ENCODE measurements at regions not wholly inside any gene's neighbourhood (a gene's known extent, or its start where the extent isn't known, plus 50 kb on each side); places are given as distances from the start of the nearest gene placed in this dataset.

GRCh38 chr9:24731754-24732153 is 186.1 kb upstream of the IZUMO3 start:
- Histone ChIP-seq H3K9me3 (ENCODE audit: control insufficient read depth, low read depth, low read length) (peaks cover 2% of the 10 kb centered on the region), H3K27me3 (ENCODE audit: control insufficient read depth, extremely low read depth, insufficient read depth, low read length) (no peaks in the 10 kb centered on the region), H3K27ac (ENCODE audit: control insufficient read depth, insufficient read depth, low read length) (no peak overlapping the region), H3K9me1 (ENCODE audit: control insufficient read depth, extremely low read depth, insufficient read depth, low read length) (no peaks in the 10 kb centered on the region), H3K9ac (ENCODE audit: control insufficient read depth, extremely low read depth, insufficient read depth, low read length) (no peak overlapping the region), H3K79me2 (ENCODE audit: control insufficient read depth, insufficient read depth, low read length) (no peaks in the 10 kb centered on the region), H4K20me1 (ENCODE audit: control insufficient read depth, extremely low read depth, insufficient read depth, low read length) (no peaks in the 10 kb centered on the region), H3K4me2 (ENCODE audit: control insufficient read depth, extremely low read depth, insufficient read depth, low read depth, low read length) (no peak overlapping the region), H3K4me3 (ENCODE audit: control insufficient read depth in 2 of 3, extremely low read depth in 1 of 3, insufficient read depth in 2 of 3, low read depth in 1 of 3, low read length in 3 of 3) (no peak overlapping the region), H3K36me3 (ENCODE audit: control insufficient read depth in 2 of 2, extremely low read depth in 1 of 2, insufficient read depth in 2 of 2, low read length in 2 of 2) (no peaks in the 10 kb centered on the region), H2AFZ (ENCODE audit: control insufficient read depth, low read length) (no peak overlapping the region), H3K4me1 (ENCODE audit: control insufficient read depth, extremely low read depth, insufficient read depth, low read length) (no peaks in the 10 kb centered on the region)
- dilution Hi-C loops (cut with MboI; ENCODE audit: extremely low pct_ligation_motif_present, low sequenced_read_pairs), result no loop called here
- no peak for TF ChIP-seq EZH2 (IDR thresholded peaks at IDR 0.05; ENCODE audit: low read length)
- TF ChIP-seq, protein P1, sequence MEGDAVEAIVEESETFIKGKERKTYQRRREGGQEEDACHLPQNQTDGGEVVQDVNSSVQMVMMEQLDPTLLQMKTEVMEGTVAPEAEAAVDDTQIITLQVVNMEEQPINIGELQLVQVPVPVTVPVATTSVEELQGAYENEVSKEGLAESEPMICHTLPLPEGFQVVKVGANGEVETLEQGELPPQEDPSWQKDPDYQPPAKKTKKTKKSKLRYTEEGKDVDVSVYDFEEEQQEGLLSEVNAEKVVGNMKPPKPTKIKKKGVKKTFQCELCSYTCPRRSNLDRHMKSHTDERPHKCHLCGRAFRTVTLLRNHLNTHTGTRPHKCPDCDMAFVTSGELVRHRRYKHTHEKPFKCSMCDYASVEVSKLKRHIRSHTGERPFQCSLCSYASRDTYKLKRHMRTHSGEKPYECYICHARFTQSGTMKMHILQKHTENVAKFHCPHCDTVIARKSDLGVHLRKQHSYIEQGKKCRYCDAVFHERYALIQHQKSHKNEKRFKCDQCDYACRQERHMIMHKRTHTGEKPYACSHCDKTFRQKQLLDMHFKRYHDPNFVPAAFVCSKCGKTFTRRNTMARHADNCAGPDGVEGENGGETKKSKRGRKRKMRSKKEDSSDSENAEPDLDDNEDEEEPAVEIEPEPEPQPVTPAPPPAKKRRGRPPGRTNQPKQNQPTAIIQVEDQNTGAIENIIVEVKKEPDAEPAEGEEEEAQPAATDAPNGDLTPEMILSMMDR (optimal IDR thresholded peaks at IDR 0.05 in 1 of 3, IDR thresholded peaks at IDR 0.05 in 1 of 3, conservative IDR thresholded peaks at IDR 0.05 in 1 of 3; ENCODE audit: extremely low read depth in 1 of 3, insufficient read depth in 2 of 3, low read length in 3 of 3), result no peak
- no peak for FAIRE-seq
- DNase-seq (ENCODE audit: low read depth, low spot score), result no peak

GRCh38 chr9:24721621-24722020 is 175.9 kb upstream of the IZUMO3 start:
- DNase-seq (ENCODE audit: low read depth, low spot score), result no peak
- H3K9me1 ChIP-seq (ENCODE audit: control insufficient read depth, extremely low read depth, insufficient read depth, low read length), result no peaks in the 10 kb centered on the region
- TF ChIP-seq, protein P1 (optimal IDR thresholded peaks at IDR 0.05 in 1 of 3, IDR thresholded peaks at IDR 0.05 in 1 of 3, conservative IDR thresholded peaks at IDR 0.05 in 1 of 3; ENCODE audit: extremely low read depth in 1 of 3, insufficient read depth in 2 of 3, low read length in 3 of 3), result no peak
- no peak for TF ChIP-seq EZH2 (IDR thresholded peaks at IDR 0.05; ENCODE audit: low read length)
- H3K4me3 ChIP-seq (ENCODE audit: control insufficient read depth in 2 of 3, extremely low read depth in 1 of 3, insufficient read depth in 2 of 3, low read depth in 1 of 3, low read length in 3 of 3), result no peak overlapping the region
- dilution Hi-C loops (cut with MboI; ENCODE audit: extremely low pct_ligation_motif_present, low sequenced_read_pairs), result no loop called here
- no peak overlapping the region for H3K4me2 ChIP-seq (ENCODE audit: control insufficient read depth, extremely low read depth, insufficient read depth, low read depth, low read length)
- no peak overlapping the region for H2AFZ ChIP-seq (ENCODE audit: control insufficient read depth, low read length)
- H3K27ac ChIP-seq (ENCODE audit: control insufficient read depth, insufficient read depth, low read length), result no peak overlapping the region
- no peak for FAIRE-seq
- no peaks in the 10 kb centered on the region for H3K36me3 ChIP-seq (ENCODE audit: control insufficient read depth in 2 of 2, extremely low read depth in 1 of 2, insufficient read depth in 2 of 2, low read length in 2 of 2)
- H3K4me1 ChIP-seq (ENCODE audit: control insufficient read depth, extremely low read depth, insufficient read depth, low read length), result no peaks in the 10 kb centered on the region
- no peaks in the 10 kb centered on the region for H3K27me3 ChIP-seq (ENCODE audit: control insufficient read depth, extremely low read depth, insufficient read depth, low read length)
- no peak overlapping the region for H3K9ac ChIP-seq (ENCODE audit: control insufficient read depth, extremely low read depth, insufficient read depth, low read length)
- no peaks in the 10 kb centered on the region for H4K20me1 ChIP-seq (ENCODE audit: control insufficient read depth, extremely low read depth, insufficient read depth, low read length)
- H3K9me3 ChIP-seq (ENCODE audit: control insufficient read depth, low read depth, low read length), result no peaks in the 10 kb centered on the region
- H3K79me2 ChIP-seq (ENCODE audit: control insufficient read depth, insufficient read depth, low read length), result no peaks in the 10 kb centered on the region
